Fibroblast of mammary gland (primary cell): ENCODE measurements at regions not wholly inside any gene's neighbourhood (a gene's known extent, or its start where the extent isn't known, plus 50 kb on each side); places are given as distances from the start of the nearest gene placed in this dataset.
A peak's percentile ranks its signal among the peaks of the same experiment; 100 is the strongest.

ENCODE experiments used
- DNase-seq: peaks from one replicate; pipeline ENCODE4 v3.0.0-alpha.2; 2010; ENCODE audit warnings: low read depth
- H3K4me3 ChIP-seq: 2 replicates; pipeline ENCODE4 v1.5.1; 2011; ENCODE audit warnings: low read depth, mild to moderate bottlenecking, low read length, moderate library complexity; ENCODE audit not compliant: control insufficient read depth
- CTCF ChIP-seq: conservative IDR thresholded peaks from 2 replicates; pipeline ENCODE4 v1.5.1; 2011; ENCODE audit warnings: low read depth, low read length, inconsistent platforms; ENCODE audit not compliant: control insufficient read depth, insufficient read depth

- DNase-seq = peak; percentile 6
- no peak overlapping the region for H3K4me3 ChIP-seq
- no peak for TF ChIP-seq CTCF
Observed at GRCh38 chr3:162517110-162517509, 1020.5 kb downstream of the OTOL1 start.

- no peak for TF ChIP-seq CTCF
- H3K4me3 ChIP-seq = no peak overlapping the region
- DNase-seq = no peak
Observed at GRCh38 chr3:162521669-162522068, 1025.1 kb downstream of the OTOL1 start.

- H3K4me3 ChIP-seq = no peak overlapping the region
- TF ChIP-seq CTCF = no peak
- DNase-seq = peak; percentile 99
Observed at GRCh38 chr3:162525066-162525742, 1028.6 kb downstream of the OTOL1 start.

GRCh38 chr3:162525771-162526170 is 1029.2 kb downstream of the OTOL1 start:
- TF ChIP-seq CTCF = no peak
- peak; percentile 62 for DNase-seq
- H3K4me3 ChIP-seq = no peak overlapping the region

GRCh38 chr3:162534431-162534830 is 1037.8 kb downstream of the OTOL1 start:
- DNase-seq = no peak

GRCh38 chr3:162538491-162538890 is 1041.9 kb downstream of the OTOL1 start:
- TF ChIP-seq CTCF = no peak
- DNase-seq = peak; percentile 60

More at GRCh38 chr3:162534431-162534830, 1037.8 kb downstream of the OTOL1 start:
- no peak for TF ChIP-seq CTCF
- H3K4me3 ChIP-seq = no peak overlapping the region

More at GRCh38 chr3:162538491-162538890, 1041.9 kb downstream of the OTOL1 start:
- H3K4me3 ChIP-seq = no peak overlapping the region
